Liver (tissue), 3 donors: ENCODE measurements at regions not wholly inside any gene's neighbourhood (a gene's known extent, or its start where the extent isn't known, plus 50 kb on each side); places are given as distances from the start of the nearest gene placed in this dataset.

Experiments used
- GABPA ChIP-seq, 2 donors: IDR thresholded peaks in 1 of 2; conservative IDR thresholded peaks in 1 of 2; 2 replicates each; pipeline ENCODE4 v1.6.1; 2016; ENCODE audit warnings: antibody characterized with exemption in 2 of 2, mild to moderate bottlenecking in 1 of 2, moderate library complexity in 1 of 2
- HNF4A ChIP-seq, 2 donors: conservative IDR thresholded peaks; 2 replicates each; pipeline ENCODE4 v1.6.1; 2016; ENCODE audit warnings: antibody characterized with exemption in 2 of 2, mild to moderate bottlenecking in 2 of 2
- RAD21 ChIP-seq, 2 donors: IDR thresholded peaks; 2 replicates each; pipeline ENCODE4 v1.6.1; 2016; ENCODE audit warnings: antibody characterized with exemption in 2 of 2, mild to moderate bottlenecking in 2 of 2
- SP1 ChIP-seq: IDR thresholded peaks from 2 replicates; pipeline ENCODE4 v1.6.1; 2018; ENCODE audit warnings: antibody characterized with exemption, mild to moderate bottlenecking
- TAF1 ChIP-seq: conservative IDR thresholded peaks from 2 replicates; pipeline ENCODE4 v1.6.1; 2016; ENCODE audit warnings: antibody characterized with exemption, mild to moderate bottlenecking
- TF ChIP-seq, protein P1 (sequence below): fragments of 150-350 bp; IDR thresholded peaks from 2 replicates; pipeline ENCODE4 v1.5.1; 2017; ENCODE audit warnings: improper control_type of control experiment, low read depth, low read length; ENCODE audit not compliant: missing input control
- donor health status: healthy.
- donor health status: healthy.

DNA sequence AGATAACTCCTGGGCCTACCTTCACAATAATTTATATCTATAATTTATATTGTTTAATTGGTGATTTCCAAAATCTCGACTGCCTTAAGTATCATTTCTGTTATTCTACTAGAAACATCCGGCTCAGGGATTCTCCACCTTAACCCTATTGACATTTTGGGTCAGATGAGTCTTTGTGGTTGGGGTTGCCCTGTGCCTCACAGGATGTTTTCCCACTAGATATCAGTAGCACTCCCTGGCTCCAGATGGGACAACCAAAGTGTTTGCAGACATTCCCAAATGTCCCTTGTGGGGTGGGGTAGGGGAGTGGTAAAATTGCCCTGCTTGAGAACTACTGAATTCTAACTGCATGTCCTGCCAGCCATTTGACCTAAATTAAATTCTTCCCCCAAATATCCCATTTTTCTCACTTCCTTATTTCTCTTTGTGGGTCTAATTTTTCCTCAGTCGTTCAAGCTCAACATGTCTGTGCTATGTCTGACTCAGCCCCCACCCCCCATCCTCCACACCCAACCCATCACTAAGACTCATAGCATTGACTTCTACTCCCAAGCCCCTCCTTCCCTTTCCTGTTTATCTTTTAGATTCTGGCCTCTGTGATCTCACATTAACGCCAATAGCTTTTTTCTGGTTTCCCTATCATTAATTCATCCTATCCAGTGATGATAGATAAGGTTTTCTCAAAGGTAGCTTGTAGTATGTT, 545.1 kb downstream of the EFNB2 start:
- TF ChIP-seq GABPA (IDR thresholded peaks at IDR 0.05 in 1 of 2, conservative IDR thresholded peaks at IDR 0.05 in 1 of 2) = no peak
- no peak for TF ChIP-seq TAF1
- TF ChIP-seq, protein P1, sequence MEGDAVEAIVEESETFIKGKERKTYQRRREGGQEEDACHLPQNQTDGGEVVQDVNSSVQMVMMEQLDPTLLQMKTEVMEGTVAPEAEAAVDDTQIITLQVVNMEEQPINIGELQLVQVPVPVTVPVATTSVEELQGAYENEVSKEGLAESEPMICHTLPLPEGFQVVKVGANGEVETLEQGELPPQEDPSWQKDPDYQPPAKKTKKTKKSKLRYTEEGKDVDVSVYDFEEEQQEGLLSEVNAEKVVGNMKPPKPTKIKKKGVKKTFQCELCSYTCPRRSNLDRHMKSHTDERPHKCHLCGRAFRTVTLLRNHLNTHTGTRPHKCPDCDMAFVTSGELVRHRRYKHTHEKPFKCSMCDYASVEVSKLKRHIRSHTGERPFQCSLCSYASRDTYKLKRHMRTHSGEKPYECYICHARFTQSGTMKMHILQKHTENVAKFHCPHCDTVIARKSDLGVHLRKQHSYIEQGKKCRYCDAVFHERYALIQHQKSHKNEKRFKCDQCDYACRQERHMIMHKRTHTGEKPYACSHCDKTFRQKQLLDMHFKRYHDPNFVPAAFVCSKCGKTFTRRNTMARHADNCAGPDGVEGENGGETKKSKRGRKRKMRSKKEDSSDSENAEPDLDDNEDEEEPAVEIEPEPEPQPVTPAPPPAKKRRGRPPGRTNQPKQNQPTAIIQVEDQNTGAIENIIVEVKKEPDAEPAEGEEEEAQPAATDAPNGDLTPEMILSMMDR = no peak
- no peak for TF ChIP-seq HNF4A (conservative IDR thresholded peaks at IDR 0.05)
- TF ChIP-seq RAD21 (IDR thresholded peaks at IDR 0.05) = no peak
- TF ChIP-seq SP1 = no peak
